K562 (cell line): ENCODE measurements at regions not wholly inside any gene's neighbourhood (a gene's known extent, or its start where the extent isn't known, plus 50 kb on each side); places are given as distances from the start of the nearest gene placed in this dataset.
A peak's percentile ranks its signal among the peaks of the same experiment; 100 is the strongest.

Experiments
- ARID1B ChIP-seq: fragments of 450-650 bp; IDR thresholded peaks from 2 replicates; pipeline ENCODE4 v1.6.1; 2016; ENCODE audit warnings: antibody characterized with exemption, mild to moderate bottlenecking, inconsistent platforms
- BHLHE40 ChIP-seq: IDR thresholded peaks from 2 replicates; pipeline ENCODE4 v1.6.1; 2011; ENCODE audit warnings: low read length, improper control_type of control experiment
- DPF2 ChIP-seq: fragments of 450-650 bp; IDR thresholded peaks from 2 replicates; pipeline ENCODE4 v1.6.1; 2016
- EZH2 ChIP-seq: IDR thresholded peaks from 2 replicates; pipeline ENCODE4 v1.6.1; 2012; ENCODE audit warnings: low read depth, mild to moderate bottlenecking, inconsistent platforms, low read length, borderline replicate concordance
- HIVEP1 ChIP-seq: fragments of 250-450 bp; sonication (Bioruptor Pico); IDR thresholded peaks from 2 replicates; pipeline ENCODE4 v1.4.0; 2020; ENCODE audit warnings: mild to moderate bottlenecking
- HMG20B ChIP-seq: fragments of 250-450 bp; sonication (Bioruptor Pico); IDR thresholded peaks from 2 replicates; pipeline ENCODE4 v1.5.0; 2021; ENCODE audit warnings: mild to moderate bottlenecking
- HNRNPLL ChIP-seq: fragments of 200-400 bp; formaldehyde crosslinking; IDR thresholded peaks from 2 replicates; pipeline ENCODE4 v1.6.1; 2017; ENCODE audit warnings: low read length, low read depth, mild to moderate bottlenecking; ENCODE audit not compliant: poor library complexity, severe bottlenecking
- JUN ChIP-seq, 2 experiments: sonication (generic) in 1 of 2; formaldehyde crosslinking in 1 of 2; IDR thresholded peaks; 2 replicates each; pipeline versions ENCODE4 v1.6.1 to v1.8.0; 2012 to 2022; ENCODE audit warnings: borderline replicate concordance in 2 of 2, mild to moderate bottlenecking in 2 of 2, improper control_type of control experiment in 1 of 2, low read depth in 1 of 2, low read length in 1 of 2, missing genetic modification reagents in 1 of 2
- MCM2 ChIP-seq: fragments of 450-650 bp; IDR thresholded peaks from 2 replicates; pipeline ENCODE4 v1.6.1; 2017; ENCODE audit warnings: low read depth, mild to moderate bottlenecking
- MYBL2 ChIP-seq, 2 experiments: fragments of 450-650 bp in 1 of 2; sonication (generic) in 1 of 2; formaldehyde crosslinking in 1 of 2; IDR thresholded peaks; 2 replicates each; pipeline versions ENCODE4 v1.6.1 to v1.8.1; 2017 to 2022; ENCODE audit warnings: borderline replicate concordance in 1 of 2, inconsistent platforms in 1 of 2, low read depth in 1 of 2, mild to moderate bottlenecking in 1 of 2, missing genetic modification reagents in 1 of 2, moderate library complexity in 1 of 2
- RBFOX2 ChIP-seq: fragments of 200-400 bp; formaldehyde crosslinking; IDR thresholded peaks from 2 replicates; pipeline ENCODE4 v1.6.1; 2017; ENCODE audit warnings: low read depth, mild to moderate bottlenecking, low read length, moderate library complexity
- RBM25 ChIP-seq: fragments of 200-400 bp; formaldehyde crosslinking; IDR thresholded peaks from 2 replicates; pipeline ENCODE4 v1.6.1; 2018; ENCODE audit warnings: low read length, low read depth, moderate library complexity; ENCODE audit not compliant: severe bottlenecking
- RBM39 ChIP-seq: fragments of 200-400 bp; formaldehyde crosslinking; optimal IDR thresholded peaks from 2 replicates; pipeline ENCODE3; 2018; ENCODE audit warnings: low read depth, low read length
- SUPT5H ChIP-seq: fragments of 450-650 bp; IDR thresholded peaks from 2 replicates; pipeline ENCODE4 v1.6.1; 2016
- TFAP4 ChIP-seq: sonication (generic); formaldehyde crosslinking; IDR thresholded peaks from 2 replicates; pipeline ENCODE4 v1.8.0; 2022; ENCODE audit warnings: missing genetic modification reagents, mild to moderate bottlenecking, moderate library complexity, borderline replicate concordance
- THRAP3 ChIP-seq: fragments of 450-650 bp; IDR thresholded peaks from 2 replicates; pipeline ENCODE4 v1.6.1; 2016; ENCODE audit warnings: mild to moderate bottlenecking, inconsistent platforms, borderline replicate concordance
- ZSCAN29 ChIP-seq: fragments of 450-650 bp; IDR thresholded peaks from 2 replicates; pipeline ENCODE4 v1.6.1; 2017
- TF ChIP-seq, protein P1 (sequence below), 2 experiments: fragments of 450-650 bp in 1 of 2; sonication (generic) in 1 of 2; formaldehyde crosslinking; conservative IDR thresholded peaks; 2 replicates each; pipeline versions ENCODE4 v1.4.0 to v1.8.1; 2020 to 2022; ENCODE audit warnings: mild to moderate bottlenecking in 1 of 2, missing genetic modification reagents in 1 of 2
- TF ChIP-seq, protein P2 (sequence below): fragments of 250-450 bp; sonication (Bioruptor Pico); IDR thresholded peaks from 2 replicates; pipeline ENCODE4 v1.4.0; 2020; ENCODE audit warnings: mild to moderate bottlenecking, moderate library complexity
- TF ChIP-seq, protein P3 (sequence below): sonication (generic); formaldehyde crosslinking; IDR thresholded peaks from 2 replicates; pipeline ENCODE4 v1.9.0; 2022; ENCODE audit warnings: mild to moderate bottlenecking, missing genetic modification reagents
- TF ChIP-seq, protein P4 (sequence below), 2 experiments: fragments of 450-650 bp in 1 of 2; sonication (generic) in 1 of 2; formaldehyde crosslinking in 1 of 2; IDR thresholded peaks in 1 of 2; conservative IDR thresholded peaks in 1 of 2; 2 replicates each; pipeline versions ENCODE4 v1.6.1 to v1.8.1; 2016 to 2023; ENCODE audit warnings: mild to moderate bottlenecking in 2 of 2, moderate library complexity in 2 of 2, inconsistent platforms in 1 of 2, missing genetic modification reagents in 1 of 2

DNA sequence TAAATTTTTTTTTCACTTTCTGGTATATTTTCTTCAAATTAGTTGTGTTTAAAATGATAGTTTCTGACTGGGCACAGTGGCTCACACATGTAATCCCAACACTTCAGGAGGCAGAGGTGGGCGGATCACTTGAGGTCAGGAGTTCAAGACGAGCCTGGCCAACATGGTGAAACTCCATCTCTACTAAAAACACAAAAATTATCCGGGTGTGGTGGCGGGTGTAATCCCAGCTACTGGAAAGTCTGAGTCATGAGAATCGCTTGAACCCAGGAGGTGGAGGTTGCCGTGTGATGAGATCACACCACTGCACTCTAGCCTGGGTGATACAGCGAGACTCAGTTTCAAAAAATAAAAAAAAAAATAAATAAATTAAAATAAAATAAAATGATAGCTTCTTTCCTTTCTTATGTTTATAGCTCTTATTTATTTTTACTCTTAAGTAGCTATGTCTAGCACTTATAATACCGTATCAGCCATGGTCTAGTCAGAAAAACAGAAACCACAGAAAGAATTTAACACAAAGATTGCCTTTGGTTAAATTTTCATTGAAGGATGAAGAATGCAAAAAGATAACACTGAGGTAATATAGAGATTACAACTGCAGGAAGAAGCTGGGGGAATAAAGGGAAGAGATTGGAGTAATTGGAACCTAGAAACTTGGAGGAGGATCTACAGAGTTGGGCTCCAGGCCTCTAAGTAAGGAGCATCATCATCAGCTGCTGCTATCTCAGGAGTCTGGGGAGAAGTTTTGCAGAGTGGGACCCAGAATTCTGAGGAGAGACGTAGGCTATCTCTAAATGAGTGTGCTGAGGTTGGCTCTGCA is 54.7 kb upstream of the MBOAT2 start (continued):
- TF ChIP-seq DPF2 (peak; percentile 87), HNRNPLL (no peak), RBM39 (no peak), ARID1B (peak; percentile 83), SUPT5H (no peak), RBM25 (no peak), JUN (IDR thresholded peaks at IDR 0.05; ENCODE audit: borderline replicate concordance, low read depth, low read length) (peak; percentile 85), JUN (CRISPR knock-in tag; IDR thresholded peaks at IDR 0.05; ENCODE audit: borderline replicate concordance) (no peak), THRAP3 (no peak), ZSCAN29 (peak; percentile 55; the same call in 1 of the 2 replicates), RBFOX2 (no peak), HIVEP1 (no peak), MCM2 (no peak), MYBL2 (IDR thresholded peaks at IDR 0.05; ENCODE audit: low read depth) (no peak), MYBL2 (CRISPR knock-in tag; IDR thresholded peaks at IDR 0.05; ENCODE audit: borderline replicate concordance) (no peak), BHLHE40 (no peak), HMG20B (CRISPR knock-in tag) (no peak), TFAP4 (CRISPR knock-in tag) (no peak), EZH2 (no peak)
- TF ChIP-seq, protein P1, sequence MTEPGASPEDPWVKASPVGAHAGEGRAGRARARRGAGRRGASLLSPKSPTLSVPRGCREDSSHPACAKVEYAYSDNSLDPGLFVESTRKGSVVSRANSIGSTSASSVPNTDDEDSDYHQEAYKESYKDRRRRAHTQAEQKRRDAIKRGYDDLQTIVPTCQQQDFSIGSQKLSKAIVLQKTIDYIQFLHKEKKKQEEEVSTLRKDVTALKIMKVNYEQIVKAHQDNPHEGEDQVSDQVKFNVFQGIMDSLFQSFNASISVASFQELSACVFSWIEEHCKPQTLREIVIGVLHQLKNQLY (CRISPR knock-in tag; conservative IDR thresholded peaks at IDR 0.05) = no peak
- TF ChIP-seq, protein P2, sequence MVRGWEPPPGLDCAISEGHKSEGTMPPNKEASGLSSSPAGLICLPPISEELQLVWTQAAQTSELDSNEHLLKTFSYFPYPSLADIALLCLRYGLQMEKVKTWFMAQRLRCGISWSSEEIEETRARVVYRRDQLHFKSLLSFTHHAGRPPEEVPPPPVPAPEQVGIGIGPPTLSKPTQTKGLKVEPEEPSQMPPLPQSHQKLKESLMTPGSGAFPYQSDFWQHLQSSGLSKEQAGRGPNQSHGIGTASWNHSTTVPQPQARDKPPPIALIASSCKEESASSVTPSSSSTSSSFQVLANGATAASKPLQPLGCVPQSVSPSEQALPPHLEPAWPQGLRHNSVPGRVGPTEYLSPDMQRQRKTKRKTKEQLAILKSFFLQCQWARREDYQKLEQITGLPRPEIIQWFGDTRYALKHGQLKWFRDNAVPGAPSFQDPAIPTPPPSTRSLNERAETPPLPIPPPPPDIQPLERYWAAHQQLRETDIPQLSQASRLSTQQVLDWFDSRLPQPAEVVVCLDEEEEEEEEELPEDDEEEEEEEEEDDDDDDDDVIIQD = no peak
- TF ChIP-seq, protein P3, sequence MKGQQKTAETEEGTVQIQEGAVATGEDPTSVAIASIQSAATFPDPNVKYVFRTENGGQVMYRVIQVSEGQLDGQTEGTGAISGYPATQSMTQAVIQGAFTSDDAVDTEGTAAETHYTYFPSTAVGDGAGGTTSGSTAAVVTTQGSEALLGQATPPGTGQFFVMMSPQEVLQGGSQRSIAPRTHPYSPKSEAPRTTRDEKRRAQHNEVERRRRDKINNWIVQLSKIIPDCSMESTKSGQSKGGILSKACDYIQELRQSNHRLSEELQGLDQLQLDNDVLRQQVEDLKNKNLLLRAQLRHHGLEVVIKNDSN (CRISPR knock-in tag) = no peak
- TF ChIP-seq, protein P4, sequence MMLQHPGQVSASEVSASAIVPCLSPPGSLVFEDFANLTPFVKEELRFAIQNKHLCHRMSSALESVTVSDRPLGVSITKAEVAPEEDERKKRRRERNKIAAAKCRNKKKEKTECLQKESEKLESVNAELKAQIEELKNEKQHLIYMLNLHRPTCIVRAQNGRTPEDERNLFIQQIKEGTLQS (IDR thresholded peaks at IDR 0.05) = peak; percentile 89
- TF ChIP-seq, protein P4 (CRISPR knock-in tag; conservative IDR thresholded peaks at IDR 0.05) = no peak
